ENCODE measurements at regions not wholly inside any gene's neighbourhood (a gene's known extent, or its start where the extent isn't known, plus 50 kb on each side); places are given as distances from the start of the nearest gene placed in this dataset.

DNA sequence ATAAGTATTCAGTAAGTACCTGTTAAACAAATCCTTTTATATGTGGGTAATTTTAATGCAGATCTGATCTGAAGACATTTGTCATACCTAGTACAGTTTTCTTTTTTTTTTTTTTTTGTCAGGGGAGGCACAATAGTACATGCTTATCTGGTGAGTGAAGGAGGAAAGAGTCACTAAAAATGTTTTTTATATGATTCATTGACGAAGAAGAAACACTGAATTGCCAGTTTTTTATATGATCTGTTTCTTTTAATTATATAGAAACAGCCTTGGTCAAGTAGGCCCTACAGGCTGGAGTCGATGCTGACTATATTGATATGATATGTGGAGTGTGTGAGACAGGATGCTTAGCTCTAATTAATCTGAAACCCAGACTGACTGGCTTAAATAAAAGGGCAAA lies 315.2 kb downstream of the PSAT1 start:
- H3K4me3 ChIP-seq (ENCODE audit: low read depth, low read length) = no peak overlapping the region
- in situ Hi-C loops (cut with HindIII; ENCODE audit: low sequenced_read_pairs) = no loop called here
- no peak for DNase-seq (ENCODE audit: low read depth)
- TF ChIP-seq, protein P1, sequence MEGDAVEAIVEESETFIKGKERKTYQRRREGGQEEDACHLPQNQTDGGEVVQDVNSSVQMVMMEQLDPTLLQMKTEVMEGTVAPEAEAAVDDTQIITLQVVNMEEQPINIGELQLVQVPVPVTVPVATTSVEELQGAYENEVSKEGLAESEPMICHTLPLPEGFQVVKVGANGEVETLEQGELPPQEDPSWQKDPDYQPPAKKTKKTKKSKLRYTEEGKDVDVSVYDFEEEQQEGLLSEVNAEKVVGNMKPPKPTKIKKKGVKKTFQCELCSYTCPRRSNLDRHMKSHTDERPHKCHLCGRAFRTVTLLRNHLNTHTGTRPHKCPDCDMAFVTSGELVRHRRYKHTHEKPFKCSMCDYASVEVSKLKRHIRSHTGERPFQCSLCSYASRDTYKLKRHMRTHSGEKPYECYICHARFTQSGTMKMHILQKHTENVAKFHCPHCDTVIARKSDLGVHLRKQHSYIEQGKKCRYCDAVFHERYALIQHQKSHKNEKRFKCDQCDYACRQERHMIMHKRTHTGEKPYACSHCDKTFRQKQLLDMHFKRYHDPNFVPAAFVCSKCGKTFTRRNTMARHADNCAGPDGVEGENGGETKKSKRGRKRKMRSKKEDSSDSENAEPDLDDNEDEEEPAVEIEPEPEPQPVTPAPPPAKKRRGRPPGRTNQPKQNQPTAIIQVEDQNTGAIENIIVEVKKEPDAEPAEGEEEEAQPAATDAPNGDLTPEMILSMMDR (IDR thresholded peaks at IDR 0.05; ENCODE audit: low read depth, low read length, missing control alignments) = no peak

GRCh38 chr9:78613006-78613405 lies 316.1 kb downstream of the PSAT1 start:
- no peak for DNase-seq (ENCODE audit: low read depth)
- TF ChIP-seq, protein P1 (IDR thresholded peaks at IDR 0.05; ENCODE audit: low read depth, low read length, missing control alignments) = no peak
- no peak overlapping the region for H3K4me3 ChIP-seq (ENCODE audit: low read depth, low read length)
- in situ Hi-C loops (cut with HindIII; ENCODE audit: low sequenced_read_pairs) = no loop called here

DNA sequence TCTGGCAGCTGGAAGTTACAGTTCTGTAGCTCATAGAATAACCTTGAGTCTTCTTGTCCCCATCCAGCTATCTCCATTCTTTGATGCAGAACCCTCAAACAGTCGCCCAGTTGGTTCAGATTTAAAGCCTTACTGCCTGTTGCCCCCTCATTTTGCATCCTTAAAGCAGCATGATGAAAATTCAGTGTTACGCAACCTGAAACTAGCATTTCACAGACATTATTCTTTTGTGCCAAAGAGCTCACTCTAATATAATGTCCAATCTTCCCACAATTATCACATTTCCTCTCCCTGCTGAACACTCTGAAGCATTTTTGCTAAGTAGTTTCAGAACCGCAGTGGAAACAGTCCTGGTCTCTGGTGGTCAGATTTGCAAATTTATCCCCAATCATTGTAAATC lies 318.0 kb downstream of the PSAT1 start:
- no peak for DNase-seq (ENCODE audit: low read depth)
- TF ChIP-seq, protein P1 (IDR thresholded peaks at IDR 0.05; ENCODE audit: low read depth, low read length, missing control alignments) = no peak
- H3K4me3 ChIP-seq (ENCODE audit: low read depth, low read length) = no peak overlapping the region
- in situ Hi-C loops (cut with HindIII; ENCODE audit: low sequenced_read_pairs) = no loop called here

- DNase-seq (ENCODE audit: low read depth) = no peak
- TF ChIP-seq, protein P1 (IDR thresholded peaks at IDR 0.05; ENCODE audit: low read depth, low read length, missing control alignments) = no peak
- in situ Hi-C loops (cut with HindIII; ENCODE audit: low sequenced_read_pairs) = no loop called here
- no peak overlapping the region for H3K4me3 ChIP-seq (ENCODE audit: low read depth, low read length)
These were observed 318.4 kb downstream of the PSAT1 start for GRCh38 chr9:78615372-78615771.

DNA sequence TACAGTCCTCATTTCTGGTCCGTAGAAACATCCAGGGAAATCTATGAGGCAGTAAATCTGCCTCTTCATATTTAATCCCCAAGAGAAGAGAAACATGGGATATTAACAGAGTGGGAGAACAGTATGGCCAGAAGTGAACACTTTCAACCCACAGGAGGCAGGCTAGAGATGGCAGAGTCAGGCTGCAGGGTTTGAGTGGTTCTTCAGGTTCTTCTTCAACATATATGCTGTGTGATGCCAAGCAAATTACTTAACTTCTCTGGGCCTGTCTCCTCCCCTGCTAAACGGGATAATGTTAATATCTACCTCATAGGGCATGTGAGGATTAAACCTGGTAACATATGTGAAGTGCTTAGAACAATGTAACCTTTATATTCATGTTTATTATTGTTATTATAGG lies 321.8 kb downstream of the PSAT1 start:
- no peak for DNase-seq (ENCODE audit: low read depth)
- in situ Hi-C loops (cut with HindIII; ENCODE audit: low sequenced_read_pairs) = no loop called here
- no peak overlapping the region for H3K4me3 ChIP-seq (ENCODE audit: low read depth, low read length)
- TF ChIP-seq, protein P1 (IDR thresholded peaks at IDR 0.05; ENCODE audit: low read depth, low read length, missing control alignments) = no peak

DNA sequence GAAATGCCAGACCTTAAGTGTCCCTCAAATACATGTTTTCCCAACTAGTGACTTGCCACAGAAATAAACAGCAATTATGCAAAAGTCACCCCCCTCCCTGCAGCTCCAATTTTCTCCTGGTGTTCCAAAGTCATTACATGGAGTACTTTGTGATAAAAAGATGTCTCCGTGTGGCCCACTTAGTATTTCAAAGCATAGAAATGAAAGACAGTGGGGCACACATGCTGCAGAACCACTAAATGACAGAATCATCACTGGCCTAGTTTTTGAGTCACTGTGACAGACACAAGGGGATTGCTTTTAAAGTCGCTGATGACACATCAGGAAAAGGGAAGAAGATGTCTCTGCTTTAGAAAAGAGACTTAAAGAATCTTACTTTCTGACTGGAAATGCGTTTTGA lies 323.4 kb downstream of the PSAT1 start:
- TF ChIP-seq, protein P1 (IDR thresholded peaks at IDR 0.05; ENCODE audit: low read depth, low read length, missing control alignments) = no peak
- DNase-seq (ENCODE audit: low read depth) = no peak
- in situ Hi-C loops (cut with HindIII; ENCODE audit: low sequenced_read_pairs) = no loop called here
- H3K4me3 ChIP-seq (ENCODE audit: low read depth, low read length) = no peak overlapping the region

DNA sequence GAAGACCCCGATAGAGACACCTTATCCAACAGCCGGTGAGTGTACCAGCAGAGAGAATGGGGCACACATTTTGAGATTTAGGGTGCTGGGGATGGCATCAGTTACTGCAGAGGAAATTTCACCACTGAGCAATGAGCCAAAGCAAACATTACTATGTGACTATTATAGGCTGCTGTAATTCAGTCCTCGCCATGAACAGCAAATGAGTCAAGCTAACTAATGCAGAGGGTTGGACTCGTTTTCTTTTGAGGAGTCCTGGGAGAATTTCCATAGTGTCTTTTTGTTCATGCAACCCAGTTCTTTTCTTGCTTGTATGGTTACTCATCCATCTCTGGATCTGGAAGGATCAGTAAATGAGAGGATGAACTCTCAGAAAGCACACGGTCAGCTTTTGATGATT lies 323.8 kb downstream of the PSAT1 start:
- peak; percentile 29 for DNase-seq (ENCODE audit: low read depth)
- TF ChIP-seq, protein P1 (IDR thresholded peaks at IDR 0.05; ENCODE audit: low read depth, low read length, missing control alignments) = no peak
- no peak overlapping the region for H3K4me3 ChIP-seq (ENCODE audit: low read depth, low read length)
- in situ Hi-C loops (cut with HindIII; ENCODE audit: low sequenced_read_pairs) = no loop called here
